ENCODE measurements at regions not wholly inside any gene's neighbourhood (a gene's known extent, or its start where the extent isn't known, plus 50 kb on each side); places are given as distances from the start of the nearest gene placed in this dataset.

GRCh38 chr10:58993480-58994221 lies 182.8 kb upstream of the PHYHIPL start:
- Mint-ChIP-seq H3K27ac (no peak overlapping the region), H3K27me3 (no peaks in the 10 kb centered on the region), H3K36me3 (no peaks in the 10 kb centered on the region), H3K4me1 (no peaks in the 10 kb centered on the region), H3K4me3 (no peak overlapping the region), H3K9me3 (peaks cover 2 to 8% (median 3%) of the 10 kb centered on the region in 3 donors)

GRCh38 chr10:58994226-58995057 lies 182.0 kb upstream of the PHYHIPL start:
- Mint-ChIP-seq H3K27ac (no peak overlapping the region), H3K9me3 (peaks cover 0 to 7% (median 3%) of the 10 kb centered on the region in 3 donors), H3K4me1 (no peaks in the 10 kb centered on the region), H3K4me3 (no peak overlapping the region), H3K36me3 (no peaks in the 10 kb centered on the region), H3K27me3 (no peaks in the 10 kb centered on the region)

DNA sequence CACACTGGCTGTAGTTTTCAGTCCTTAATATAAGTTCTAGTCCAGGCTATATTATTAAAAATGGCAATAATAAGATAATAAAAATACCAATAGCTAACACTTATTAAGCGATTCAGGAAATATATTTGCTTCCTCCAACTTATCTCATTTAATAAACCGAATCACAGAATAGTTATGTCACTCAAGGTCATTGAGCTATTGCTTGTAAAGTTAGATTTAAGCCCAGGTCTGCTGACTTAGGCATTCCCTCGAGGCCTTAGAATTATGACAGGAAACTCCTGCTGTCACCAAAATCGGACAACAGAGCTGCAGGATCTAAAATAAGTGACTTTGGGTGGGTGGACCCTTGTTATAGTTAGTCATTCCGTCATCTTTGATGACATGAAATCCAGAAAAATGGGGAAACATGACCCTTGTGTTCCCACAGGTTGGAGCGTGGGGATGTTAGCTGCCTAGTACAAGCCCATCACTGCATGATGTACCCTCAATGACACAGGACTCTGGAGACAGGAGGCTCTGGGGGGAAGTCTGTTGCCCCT lies 181.3 kb upstream of the PHYHIPL start:
- Mint-ChIP-seq H3K4me3 (no peak overlapping the region), H3K36me3 (no peaks in the 10 kb centered on the region), H3K27ac (no peak overlapping the region), H3K9me3 (peaks cover under 1 to 4% (median 3%) of the 10 kb centered on the region in 3 donors), H3K27me3 (no peaks in the 10 kb centered on the region), H3K4me1 (no peaks in the 10 kb centered on the region)

GRCh38 chr10:58996063-58996462 lies 180.4 kb upstream of the PHYHIPL start:
- Mint-ChIP-seq H3K9me3 (peaks cover 0 to 3% (median under 1%) of the 10 kb centered on the region in 3 donors), H3K27ac (no peak overlapping the region), H3K36me3 (no peaks in the 10 kb centered on the region), H3K4me3 (no peak overlapping the region), H3K27me3 (no peaks in the 10 kb centered on the region), H3K4me1 (no peaks in the 10 kb centered on the region)

GRCh38 chr10:58996866-58997265 lies 179.6 kb upstream of the PHYHIPL start:
- Mint-ChIP-seq H3K36me3 (no peaks in the 10 kb centered on the region), H3K9me3 (peaks cover 0 to 3% (median 0%) of the 10 kb centered on the region in 3 donors), H3K27me3 (no peaks in the 10 kb centered on the region), H3K27ac (no peak overlapping the region), H3K4me3 (no peak overlapping the region), H3K4me1 (no peaks in the 10 kb centered on the region)

DNA sequence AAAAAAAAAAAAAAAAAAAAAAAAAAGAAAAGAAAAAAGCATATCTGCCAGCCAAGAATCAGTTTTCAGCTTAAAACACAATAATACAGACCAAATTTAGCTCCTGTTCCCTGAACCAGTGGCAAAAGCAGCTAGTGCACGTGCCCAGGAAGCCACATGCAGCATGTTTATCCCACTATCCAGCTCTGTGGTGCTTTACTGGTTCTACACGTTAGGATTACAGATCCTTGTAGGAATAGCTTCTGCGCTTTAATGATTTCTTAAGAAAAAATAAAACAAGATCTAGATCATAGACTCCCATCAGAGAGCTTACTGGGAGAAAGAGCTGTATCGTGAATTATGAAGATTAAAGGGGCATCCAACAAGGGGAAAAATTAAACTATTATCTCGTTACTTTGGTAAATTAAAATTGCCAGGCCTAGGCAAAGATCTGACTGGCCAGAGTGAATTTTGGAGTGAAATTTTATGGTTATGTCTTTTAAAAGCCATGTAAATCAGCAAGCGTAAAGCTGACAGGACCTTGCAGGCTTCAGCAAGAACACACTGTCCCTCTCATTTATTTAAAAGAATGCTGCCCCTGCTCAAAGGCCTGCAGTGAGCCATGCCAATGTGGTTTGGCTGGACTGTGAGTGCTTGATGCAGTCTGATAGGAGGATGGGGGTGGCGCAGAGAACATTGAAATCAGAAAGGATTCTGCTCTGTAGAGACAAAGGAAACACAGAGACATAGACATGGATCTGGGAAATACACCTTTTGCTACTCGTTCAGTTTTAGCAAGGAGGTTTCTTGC lies 177.3 kb upstream of the PHYHIPL start:
- Mint-ChIP-seq H3K4me1 (no peaks in the 10 kb centered on the region), H3K36me3 (no peaks in the 10 kb centered on the region), H3K9me3 (peaks cover 0 to 3% (median 0%) of the 10 kb centered on the region in 3 donors), H3K27me3 (no peaks in the 10 kb centered on the region), H3K4me3 (no peak overlapping the region), H3K27ac (no peak overlapping the region)

GRCh38 chr10:59000162-59000825 lies 176.1 kb upstream of the PHYHIPL start:
- Mint-ChIP-seq H3K27ac (no peak overlapping the region), H3K27me3 (no peaks in the 10 kb centered on the region), H3K4me3 (no peak overlapping the region), H3K9me3 (peaks cover 0 to 3% (median 0%) of the 10 kb centered on the region in 3 donors), H3K36me3 (no peaks in the 10 kb centered on the region), H3K4me1 (no peaks in the 10 kb centered on the region)

DNA sequence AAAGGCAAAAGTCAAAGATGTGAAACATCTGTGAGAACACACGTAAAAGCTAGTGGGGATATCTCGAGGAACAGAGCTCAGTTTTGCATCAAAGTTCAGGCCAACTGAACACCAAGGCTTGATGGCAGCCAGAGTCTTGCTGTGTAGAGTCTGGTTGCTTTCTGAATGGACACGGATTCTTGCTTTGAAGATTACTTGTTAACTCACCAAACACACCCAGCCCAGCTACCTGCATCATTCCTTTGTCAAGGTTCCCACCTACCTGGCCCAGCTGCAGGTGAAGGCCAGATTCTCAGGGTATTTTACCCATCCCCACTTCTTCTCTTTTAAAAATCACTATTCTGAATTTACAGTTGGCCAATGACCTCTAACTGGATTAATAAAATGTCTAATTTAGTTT lies 174.4 kb upstream of the PHYHIPL start:
- no peaks in the 10 kb centered on the region for H3K36me3 Mint-ChIP-seq
- no peaks in the 10 kb centered on the region for H3K4me1 Mint-ChIP-seq
- peaks cover 0 to 3% (median 0%) of the 10 kb centered on the region in 3 donors for H3K9me3 Mint-ChIP-seq
- H3K27me3 Mint-ChIP-seq: no peaks in the 10 kb centered on the region
- no peak overlapping the region for H3K27ac Mint-ChIP-seq
- H3K4me3 Mint-ChIP-seq: no peak overlapping the region

DNA sequence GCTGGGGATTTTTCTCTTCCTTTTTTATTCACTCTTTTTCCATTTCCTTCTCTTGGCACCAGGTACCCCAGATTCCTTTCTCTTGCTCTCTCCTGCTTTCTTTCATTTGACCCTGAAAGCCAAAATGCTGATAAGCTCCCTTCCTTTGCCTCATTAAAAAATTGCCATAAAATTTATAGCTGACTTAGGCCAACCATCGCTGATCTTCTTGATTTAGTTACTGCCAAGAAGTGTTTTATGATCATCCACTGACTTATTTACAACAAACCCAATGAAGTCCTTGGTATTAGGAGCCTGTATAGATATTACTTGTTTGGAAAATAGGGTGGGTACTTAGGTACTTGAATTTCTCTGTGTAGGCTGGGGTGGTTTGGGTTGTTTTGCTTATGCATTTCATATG lies 173.2 kb upstream of the PHYHIPL start:
- Mint-ChIP-seq H3K9me3 (peaks cover 0 to 3% (median 0%) of the 10 kb centered on the region in 3 donors), H3K27me3 (no peaks in the 10 kb centered on the region), H3K27ac (no peak overlapping the region), H3K4me1 (no peaks in the 10 kb centered on the region), H3K36me3 (no peaks in the 10 kb centered on the region), H3K4me3 (no peak overlapping the region)

GRCh38 chr10:59004392-59004791 lies 172.1 kb upstream of the PHYHIPL start:
- H3K4me1 Mint-ChIP-seq: no peaks in the 10 kb centered on the region
- no peaks in the 10 kb centered on the region for H3K27me3 Mint-ChIP-seq
- peaks cover 0 to 3% (median 0%) of the 10 kb centered on the region in 3 donors for H3K9me3 Mint-ChIP-seq
- no peak overlapping the region for H3K4me3 Mint-ChIP-seq
- H3K36me3 Mint-ChIP-seq: no peaks in the 10 kb centered on the region
- H3K27ac Mint-ChIP-seq: no peak overlapping the region

DNA sequence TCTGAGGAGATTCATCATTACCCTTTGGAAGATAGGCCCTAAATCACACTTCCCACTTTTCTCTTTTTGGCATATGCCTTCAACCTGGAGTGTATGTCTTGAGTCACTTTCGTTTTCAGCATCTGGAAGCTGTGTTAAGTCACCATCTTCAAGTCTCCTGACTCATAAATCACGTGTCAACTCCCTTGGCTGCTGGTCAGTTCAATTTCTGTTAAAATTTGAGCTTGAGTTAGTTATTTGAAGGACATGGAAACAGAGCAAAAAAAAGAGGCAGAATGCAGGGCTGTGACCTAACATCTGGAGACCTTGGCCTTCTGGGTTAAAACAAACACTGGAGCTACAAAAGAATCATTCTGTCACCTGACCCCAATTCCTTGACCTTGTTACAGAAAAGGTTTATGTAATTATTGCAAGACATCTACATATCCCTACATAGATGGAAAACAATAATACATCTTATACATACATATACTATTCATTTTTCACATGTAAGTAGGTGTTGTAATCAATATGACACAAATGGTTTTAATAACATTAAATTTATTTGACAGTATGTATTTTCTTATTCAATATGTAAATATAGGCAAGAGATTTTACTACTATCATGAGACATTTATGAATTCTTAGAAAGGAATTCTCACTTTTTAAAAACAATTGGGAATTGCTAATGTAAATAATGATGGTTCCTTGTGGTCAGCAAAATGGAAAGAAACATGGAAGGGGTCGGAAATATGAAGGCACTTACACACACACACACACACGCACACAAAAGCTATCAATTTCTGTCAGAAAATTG lies 169.7 kb upstream of the PHYHIPL start:
- H3K9me3 Mint-ChIP-seq: no peaks in the 10 kb centered on the region

GRCh38 chr10:59007307-59008025 lies 169.0 kb upstream of the PHYHIPL start:
- H3K27me3 Mint-ChIP-seq: no peaks in the 10 kb centered on the region

More for the DNA sequence above, 169.7 kb upstream of the PHYHIPL start:
- Mint-ChIP-seq H3K36me3 (no peaks in the 10 kb centered on the region), H3K4me3 (no peak overlapping the region), H3K27me3 (no peaks in the 10 kb centered on the region), H3K4me1 (no peaks in the 10 kb centered on the region), H3K27ac (no peak overlapping the region)

GRCh38 chr10:59008452-59008851 lies 168.0 kb upstream of the PHYHIPL start:
- Mint-ChIP-seq H3K9me3 (no peaks in the 10 kb centered on the region), H3K4me1 (no peaks in the 10 kb centered on the region), H3K36me3 (no peaks in the 10 kb centered on the region), H3K4me3 (no peak overlapping the region), H3K27me3 (no peaks in the 10 kb centered on the region), H3K27ac (no peak overlapping the region)

More at GRCh38 chr10:59007307-59008025, 169.0 kb upstream of the PHYHIPL start:
- Mint-ChIP-seq H3K36me3 (no peaks in the 10 kb centered on the region), H3K4me3 (no peak overlapping the region), H3K9me3 (no peaks in the 10 kb centered on the region), H3K27ac (no peak overlapping the region), H3K4me1 (no peaks in the 10 kb centered on the region)

Data from IgD-negative memory B cell (primary cell).